IPS-18c (cell line): ENCODE measurements at regions not wholly inside any gene's neighbourhood (a gene's known extent, or its start where the extent isn't known, plus 50 kb on each side); places are given as distances from the start of the nearest gene placed in this dataset.
"Not testable (repeated sequence)": the region's sequence is repeated elsewhere in the genome, so short reads cannot be mapped to it uniquely, and the experiment has no call there.

ENCODE experiments used
- H3K4me3 ChIP-seq: 2 replicates; pipeline ENCODE4 v1.7.0; 2013; ENCODE audit warnings: low read depth, mild to moderate bottlenecking, low read length, moderate library complexity; ENCODE audit not compliant: insufficient read depth
- H3K9me3 ChIP-seq: one replicate; pipeline ENCODE4 v1.6.1; 2013; ENCODE audit warnings: mild to moderate bottlenecking, low read length, moderate library complexity; ENCODE audit not compliant: control insufficient read depth, insufficient read depth

GRCh38 chr7:66413379-66414114 lies 208.4 kb downstream of the TPST1 start:
- Histone ChIP-seq H3K4me3 (peak overlapping the region; percentile 58), H3K9me3 (no peaks in the 10 kb centered on the region)

DNA sequence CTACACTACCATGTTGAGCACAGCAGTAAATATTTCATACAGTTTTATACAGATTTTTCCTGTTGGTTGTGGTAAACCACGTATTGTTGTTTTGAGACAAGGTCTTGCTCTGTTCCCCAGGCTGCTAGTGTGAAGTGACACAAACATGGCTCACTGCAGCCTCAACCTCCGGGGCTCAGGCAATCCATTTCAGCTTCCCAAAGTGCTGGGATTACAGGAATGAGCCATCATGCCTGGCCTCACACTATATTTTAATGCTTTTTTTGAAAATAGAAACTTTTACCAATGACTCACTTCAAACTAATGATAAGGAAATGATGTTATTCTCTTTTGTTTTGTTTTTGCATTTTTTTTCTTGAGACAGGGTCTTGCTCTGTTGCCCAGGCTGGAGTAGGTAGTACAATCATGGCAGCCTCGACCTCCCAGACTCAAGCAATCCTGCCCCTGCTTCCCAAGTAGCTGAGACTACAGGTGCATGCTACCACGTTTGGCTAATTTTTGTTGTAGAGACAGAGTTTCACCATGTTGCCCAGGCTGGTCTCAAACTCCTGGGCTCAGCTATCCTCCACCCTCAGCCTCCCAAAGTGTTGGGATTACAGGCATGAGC lies 210.6 kb downstream of the TPST1 start:
- no peak overlapping the region for H3K4me3 ChIP-seq
- H3K9me3 ChIP-seq = no peaks in the 10 kb centered on the region

GRCh38 chr7:66418537-66418936 lies 210.1 kb upstream of the KCTD7 start:
- no peak overlapping the region for H3K4me3 ChIP-seq

GRCh38 chr7:66419210-66419609 lies 209.5 kb upstream of the KCTD7 start:
- no peak overlapping the region for H3K4me3 ChIP-seq
- H3K9me3 ChIP-seq = no peaks in the 10 kb centered on the region

More at GRCh38 chr7:66418537-66418936, 210.1 kb upstream of the KCTD7 start:
- H3K9me3 ChIP-seq = no peaks in the 10 kb centered on the region

DNA sequence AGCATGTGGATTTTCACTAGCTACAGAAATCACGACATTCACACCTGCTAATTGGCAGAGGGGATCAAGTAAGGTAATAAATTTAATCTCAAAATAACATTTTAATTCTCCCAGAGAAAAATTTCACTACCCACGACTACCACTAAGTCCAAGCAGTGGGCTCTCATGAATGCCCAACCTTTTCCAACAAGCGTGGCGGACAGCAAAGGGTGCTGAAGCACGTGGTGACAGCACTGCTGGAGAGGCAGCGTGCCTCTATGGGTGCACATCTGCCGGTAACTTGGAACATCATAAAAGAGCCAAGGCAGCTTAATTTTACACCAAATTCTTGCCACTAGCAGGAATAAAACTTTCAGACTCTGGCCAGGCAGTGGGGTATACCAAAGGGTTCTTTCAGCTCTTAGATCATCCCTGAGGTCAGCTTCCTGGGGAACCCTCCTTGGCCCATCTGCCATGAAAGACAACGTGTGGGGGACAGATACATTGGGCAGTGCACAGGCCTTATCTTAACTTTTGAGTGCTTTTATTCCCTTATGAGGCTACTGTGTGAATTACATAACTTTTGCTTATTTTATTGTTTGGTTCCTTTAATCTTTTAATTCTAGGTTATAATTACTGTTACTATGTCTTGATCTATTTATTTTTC lies 206.7 kb upstream of the KCTD7 start:
- Histone ChIP-seq H3K9me3 (no peaks in the 10 kb centered on the region), H3K4me3 (no peak overlapping the region)

GRCh38 chr7:66423729-66424128 lies 205.0 kb upstream of the KCTD7 start:
- no peaks in the 10 kb centered on the region for H3K9me3 ChIP-seq
- no peak overlapping the region for H3K4me3 ChIP-seq

DNA sequence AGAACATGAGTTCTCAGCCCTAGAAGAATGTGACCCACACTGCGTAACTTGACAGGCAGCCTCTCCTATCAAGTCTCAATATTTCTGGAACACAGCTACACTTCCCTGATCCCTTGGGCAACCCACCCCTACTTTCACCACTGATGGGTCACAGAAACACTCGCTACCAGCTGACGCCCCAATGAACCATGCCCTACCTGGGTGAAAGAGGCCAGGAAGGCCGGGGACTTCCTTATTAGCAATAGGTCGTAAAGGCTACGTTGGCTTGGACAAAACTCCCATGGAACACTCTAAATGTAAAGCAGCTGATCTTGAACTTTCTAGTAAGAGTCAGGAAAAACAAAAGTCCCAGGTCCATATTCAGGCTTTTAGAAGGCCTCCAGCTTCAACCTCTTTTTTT lies 202.3 kb upstream of the KCTD7 start:
- Histone ChIP-seq H3K4me3 (no peak overlapping the region), H3K9me3 (no peaks in the 10 kb centered on the region)

DNA sequence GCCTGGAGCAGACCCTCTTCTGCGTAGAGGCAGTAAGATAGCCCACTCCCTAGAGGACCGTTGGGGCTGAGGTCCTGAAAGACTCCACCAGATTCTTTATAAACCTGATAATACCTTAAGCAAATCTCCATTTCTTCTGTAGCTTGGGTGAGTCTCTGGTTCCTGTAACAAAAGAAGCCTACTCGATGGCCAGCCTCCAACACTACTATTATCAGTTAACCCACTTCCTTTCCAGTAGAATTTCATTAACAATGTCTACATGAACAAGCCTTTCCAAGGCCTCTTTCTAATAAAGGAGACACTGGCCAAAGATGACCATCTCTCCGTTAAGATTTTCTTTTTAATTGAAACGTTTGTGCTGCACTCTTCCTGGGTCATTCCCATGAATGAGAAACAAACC lies 201.7 kb upstream of the KCTD7 start:
- Histone ChIP-seq H3K9me3 (no peaks in the 10 kb centered on the region), H3K4me3 (no peak overlapping the region)

DNA sequence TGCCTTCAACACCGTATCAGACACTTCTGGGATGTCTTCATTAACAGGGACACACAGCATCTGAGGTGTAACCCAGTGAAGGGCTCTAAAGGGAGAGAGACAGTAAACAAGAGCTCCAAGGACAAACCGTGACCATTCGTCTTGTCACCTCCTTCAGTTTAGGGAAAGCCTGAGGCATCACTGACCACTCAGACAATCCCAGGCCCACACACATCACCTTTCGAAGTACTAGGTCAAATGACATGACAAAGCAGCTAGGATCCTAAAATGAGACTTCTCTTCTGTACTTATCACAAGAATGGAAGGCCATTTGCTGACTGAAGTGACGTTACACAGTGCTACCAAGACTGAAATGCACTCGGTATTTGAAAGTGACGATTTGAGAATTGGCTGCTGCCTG lies 200.7 kb upstream of the KCTD7 start:
- H3K4me3 ChIP-seq = no peak overlapping the region
- no peaks in the 10 kb centered on the region for H3K9me3 ChIP-seq

DNA sequence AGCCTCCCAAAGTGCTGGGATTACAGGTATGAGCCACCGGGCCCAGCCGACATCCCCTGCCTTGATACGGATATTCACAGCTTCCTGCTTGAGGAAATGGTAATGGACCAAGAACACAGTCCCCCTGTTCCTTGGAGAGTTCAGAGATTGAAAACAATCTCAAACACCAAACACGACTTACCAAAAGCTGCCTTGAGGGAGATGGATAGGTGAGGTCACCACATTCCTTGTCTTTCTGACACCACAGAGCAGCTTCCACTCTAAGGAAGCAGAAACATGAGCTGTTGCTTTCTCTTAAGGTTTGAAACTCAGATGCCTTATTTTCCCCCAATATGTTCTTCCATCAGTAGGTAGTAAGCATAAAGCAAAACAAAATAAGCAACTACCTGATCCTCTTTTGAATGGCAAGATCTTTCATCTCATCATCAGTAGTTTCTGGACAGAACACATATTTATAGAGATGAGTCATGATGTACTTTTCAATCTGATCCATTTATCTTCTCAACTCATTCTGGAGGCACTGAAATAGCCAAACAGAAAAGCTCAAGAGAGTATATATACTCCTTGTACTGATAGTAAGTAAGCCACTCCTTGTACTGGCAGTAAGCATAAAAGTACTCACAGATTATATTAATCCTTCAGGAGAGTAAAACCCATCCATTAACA lies 199.1 kb upstream of the KCTD7 start:
- no peak overlapping the region for H3K4me3 ChIP-seq
- H3K9me3 ChIP-seq = no peaks in the 10 kb centered on the region

DNA sequence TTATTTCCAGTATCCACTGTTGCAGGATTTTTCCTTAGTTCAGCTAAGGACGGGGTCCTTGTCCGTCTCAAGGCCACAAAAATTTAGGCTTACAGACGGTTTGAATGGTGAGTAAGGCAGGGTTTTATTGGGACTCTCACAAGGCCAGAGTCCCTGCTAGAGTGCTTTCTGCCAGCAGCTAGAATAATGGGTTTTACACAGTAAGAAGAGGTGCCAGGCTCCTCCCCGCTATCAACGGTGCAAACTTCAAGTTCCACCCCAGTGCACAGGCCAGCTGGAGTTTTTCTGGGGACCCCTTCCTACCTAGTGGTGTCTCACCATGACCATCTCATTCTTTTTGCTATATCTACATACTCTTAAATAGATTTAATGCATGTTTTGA lies 198.5 kb upstream of the KCTD7 start:
- H3K9me3 ChIP-seq = no peaks in the 10 kb centered on the region
- no peak overlapping the region for H3K4me3 ChIP-seq

DNA sequence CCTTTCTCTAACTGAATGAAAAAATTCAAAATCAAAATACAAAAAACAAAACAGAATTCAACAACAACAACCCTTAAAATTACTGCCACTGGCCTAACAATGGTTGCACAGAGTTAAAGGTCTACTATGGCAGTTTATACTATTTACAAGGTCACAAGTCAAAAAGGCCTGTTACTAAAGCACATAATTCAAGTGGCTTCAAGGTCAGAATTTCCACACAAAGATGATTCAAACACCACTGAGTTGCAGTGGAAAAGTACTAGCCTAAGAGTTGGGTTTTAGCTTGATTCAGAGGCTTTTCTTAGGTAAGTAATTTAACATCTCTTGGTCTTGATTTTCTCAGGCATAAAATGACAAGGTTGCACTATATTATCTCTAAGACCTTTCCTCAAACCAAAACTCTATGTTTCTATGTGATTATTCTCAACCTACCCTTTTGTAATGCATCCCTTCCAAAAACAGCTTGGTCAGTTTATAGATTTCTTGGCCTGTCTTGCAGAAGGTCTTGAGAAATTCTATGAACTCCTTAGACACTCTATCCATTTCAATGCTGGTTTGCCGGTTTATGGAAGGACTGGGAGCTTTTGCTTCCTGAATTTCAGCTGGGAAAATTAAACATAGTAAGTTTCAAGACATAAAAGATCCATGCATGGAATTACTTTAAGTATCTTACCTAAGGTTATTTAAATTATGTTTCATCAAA lies 189.8 kb upstream of the KCTD7 start:
- not testable (repeated sequence) for H3K4me3 ChIP-seq, H3K9me3 ChIP-seq

- Histone ChIP-seq H3K4me3 (no peak overlapping the region), H3K9me3 (no peaks in the 10 kb centered on the region)
These were observed 186.3 kb upstream of the KCTD7 start for GRCh38 chr7:66442385-66442784.

DNA sequence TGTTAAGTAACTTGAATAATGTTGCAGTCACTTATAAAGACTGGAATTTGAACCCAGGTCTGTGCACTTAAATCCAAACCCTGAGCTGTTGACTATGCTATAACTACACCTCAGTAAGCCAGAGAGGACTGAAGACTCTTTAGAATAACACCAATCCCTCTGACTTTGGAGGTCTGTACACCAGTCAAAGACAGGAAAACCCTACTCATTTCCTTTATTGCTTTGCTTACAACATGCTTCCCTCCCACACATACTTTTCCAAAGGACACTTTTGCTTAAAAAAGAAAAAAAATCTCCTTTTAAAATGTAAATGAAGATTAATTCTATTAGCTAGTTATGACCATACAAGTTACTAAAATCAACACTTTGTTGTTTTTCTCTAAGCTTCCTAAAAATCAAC lies 184.7 kb upstream of the KCTD7 start:
- Histone ChIP-seq H3K9me3 (no peaks in the 10 kb centered on the region), H3K4me3 (no peak overlapping the region)

GRCh38 chr7:66447007-66447406 lies 181.7 kb upstream of the KCTD7 start:
- H3K4me3 ChIP-seq = not testable (repeated sequence)

GRCh38 chr7:66450814-66451213 lies 177.9 kb upstream of the KCTD7 start:
- H3K9me3 ChIP-seq, H3K4me3 ChIP-seq: not testable (repeated sequence)

More at GRCh38 chr7:66447007-66447406, 181.7 kb upstream of the KCTD7 start:
- H3K9me3 ChIP-seq = not testable (repeated sequence)

DNA sequence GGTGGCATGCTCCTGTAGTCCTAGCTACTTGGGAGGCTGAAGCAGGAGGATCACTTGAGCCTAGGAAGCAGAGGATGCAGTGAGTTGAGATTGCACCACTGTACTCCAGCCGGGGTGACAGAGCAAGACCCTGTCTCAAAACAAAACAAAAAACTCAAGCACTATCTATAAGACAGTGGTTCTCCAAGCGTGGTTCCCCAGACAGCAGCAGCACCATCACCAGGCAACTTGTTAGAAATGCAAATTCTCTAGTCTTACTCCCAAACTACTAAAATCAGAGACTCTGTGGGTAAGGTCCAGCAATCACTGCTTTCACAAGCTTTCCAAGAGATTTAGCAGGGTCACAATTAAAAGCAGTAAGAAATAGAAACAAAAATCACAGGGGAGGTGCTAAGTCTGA lies 177.0 kb upstream of the KCTD7 start:
- not testable (repeated sequence) for H3K9me3 ChIP-seq, H3K4me3 ChIP-seq
